HCT116 (cell line): ENCODE measurements at regions not wholly inside any gene's neighbourhood (a gene's known extent, or its start where the extent isn't known, plus 50 kb on each side); places are given as distances from the start of the nearest gene placed in this dataset.

Experiments
- CBX3 ChIP-seq: IDR thresholded peaks from 2 replicates; pipeline ENCODE4 v1.6.1; 2012; ENCODE audit warnings: low read depth
- CEBPB ChIP-seq: IDR thresholded peaks from 2 replicates; pipeline ENCODE4 v1.6.1; 2012; ENCODE audit warnings: low read depth
- CTCF ChIP-seq, 3 experiments: fragments of 200-600 bp in 1 of 3; sonication (generic) in 1 of 3; IDR thresholded peaks in 2 of 3; conservative IDR thresholded peaks in 1 of 3; 2 replicates each; pipeline ENCODE4 v1.5.1; 2012 to 2017; ENCODE audit warnings: low read depth in 2 of 3, low read length in 2 of 3, antibody characterized with exemption in 1 of 3, borderline replicate concordance in 1 of 3, control low read depth in 1 of 3, mild to moderate bottlenecking in 1 of 3, mixed read lengths in 1 of 3, mixed run types in 1 of 3, moderate library complexity in 1 of 3; ENCODE audit not compliant: insufficient read depth in 1 of 3
- EZH2 ChIP-seq: fragments of 200-600 bp; sonication (generic); IDR thresholded peaks from 2 replicates; pipeline ENCODE4 v1.6.1; 2017; ENCODE audit warnings: antibody characterized with exemption, mixed run types
- EZH2phosphoT487 ChIP-seq: fragments of 200-600 bp; IDR thresholded peaks from 2 replicates; pipeline ENCODE4 v1.6.1; 2018; ENCODE audit warnings: antibody characterized with exemption, borderline replicate concordance
- JUND ChIP-seq: IDR thresholded peaks from 2 replicates; pipeline ENCODE4 v1.6.1; 2012
- MAX ChIP-seq: IDR thresholded peaks from 2 replicates; pipeline ENCODE4 v1.6.1; 2012
- POLR2A ChIP-seq: IDR thresholded peaks from 2 replicates; pipeline ENCODE4 v1.7.0; 2011; ENCODE audit warnings: borderline replicate concordance; ENCODE audit not compliant: insufficient read depth, insufficient read length; ENCODE audit errors: extremely low read depth
- POLR2AphosphoS5 ChIP-seq: IDR thresholded peaks from 2 replicates; pipeline ENCODE4 v1.6.1; 2011; ENCODE audit warnings: mild to moderate bottlenecking, low read depth, low read length, moderate library complexity
- RAD21 ChIP-seq: IDR thresholded peaks from 2 replicates; pipeline ENCODE4 v1.6.1; 2012; ENCODE audit warnings: low read depth, mild to moderate bottlenecking
- SIN3A ChIP-seq: IDR thresholded peaks from 2 replicates; pipeline ENCODE4 v1.6.1; 2012; ENCODE audit warnings: low read depth
- SP1 ChIP-seq: IDR thresholded peaks from 2 replicates; pipeline ENCODE4 v1.6.1; 2012; ENCODE audit warnings: low read depth
- ZNF274 ChIP-seq: fragments of 200-500 bp; sonication (Bioruptor generic); IDR thresholded peaks from 2 replicates; pipeline ENCODE4 v1.6.1; 2014; ENCODE audit warnings: mild to moderate bottlenecking, low read depth, low read length, inconsistent platforms

GRCh38 chr13:78020861-78021260 lies 102.2 kb upstream of the EDNRB start:
- no peak for TF ChIP-seq EZH2phosphoT487
- no peak for TF ChIP-seq CTCF (IDR thresholded peaks at IDR 0.05 in 2 of 3, conservative IDR thresholded peaks at IDR 0.05 in 1 of 3; ENCODE audit: borderline replicate concordance in 1 of 3, insufficient read depth in 1 of 3, low read depth in 2 of 3, low read length in 2 of 3)
- no peak for TF ChIP-seq MAX
- no peak for TF ChIP-seq POLR2A
- TF ChIP-seq JUND = no peak
- no peak for TF ChIP-seq ZNF274
- no peak for TF ChIP-seq POLR2AphosphoS5
- TF ChIP-seq SIN3A = no peak
- TF ChIP-seq SP1 = no peak
- TF ChIP-seq CEBPB = no peak
- TF ChIP-seq EZH2 = no peak
- TF ChIP-seq CBX3 = no peak
- TF ChIP-seq RAD21 = no peak
